ENCODE measurements at regions not wholly inside any gene's neighbourhood (a gene's known extent, or its start where the extent isn't known, plus 50 kb on each side); places are given as distances from the start of the nearest gene placed in this dataset.

GRCh38 chr4:59818656-59819055 is 1381.5 kb upstream of the ADGRL3 start:
- TF ChIP-seq MAX (IDR thresholded peaks at IDR 0.05; ENCODE audit: insufficient read depth, insufficient read length) (no peak), CTCF (IDR thresholded peaks at IDR 0.05; ENCODE audit: extremely low read depth in 1 of 2, insufficient read depth in 1 of 2, low read depth in 1 of 2, low read length in 2 of 2) (no peak), POLR2AphosphoS5 (IDR thresholded peaks at IDR 0.05; ENCODE audit: insufficient read depth, low read depth, low read length) (no peak), POLR2A (IDR thresholded peaks at IDR 0.05; ENCODE audit: low read depth, low read length) (no peak), JUN (IDR thresholded peaks at IDR 0.05; ENCODE audit: borderline replicate concordance, insufficient read depth, insufficient read length, low read depth) (no peak), MYC (IDR thresholded peaks at IDR 0.05; ENCODE audit: low read depth, low read length) (no peak)
